GM19395 (cell line): ENCODE measurements at regions not wholly inside any gene's neighbourhood (a gene's known extent, or its start where the extent isn't known, plus 50 kb on each side); places are given as distances from the start of the nearest gene placed in this dataset.
A peak's percentile ranks its signal among the peaks of the same experiment; 100 is the strongest.
"Not testable (repeated sequence)": the region's sequence is repeated elsewhere in the genome, so short reads cannot be mapped to it uniquely, and the experiment has no call there.

ENCODE experiments used
- ATAC-seq: cut with Tn5 transposase; IDR thresholded peaks from one replicate; pipeline ENCODE4 v1.9.1; 2021; ENCODE audit warnings: mild to moderate bottlenecking, moderate library complexity; ENCODE audit not compliant: unreplicated experiment

GRCh38 chr4:12716896-12717295 is 767.2 kb downstream of the RAB28 start:
- no peak for ATAC-seq

GRCh38 chr4:12712648-12713339 is 771.3 kb downstream of the RAB28 start:
- ATAC-seq, result no peak

GRCh38 chr4:12707381-12708175 is 776.6 kb downstream of the RAB28 start:
- no peak for ATAC-seq

GRCh38 chr4:12703036-12703435 is 781.1 kb downstream of the RAB28 start:
- no peak for ATAC-seq

GRCh38 chr4:12701384-12701783 is 782.8 kb downstream of the RAB28 start:
- peak; percentile 66 for ATAC-seq

GRCh38 chr4:12697970-12698369 is 786.2 kb downstream of the RAB28 start:
- ATAC-seq, result no peak

GRCh38 chr4:12692815-12693214 is 791.3 kb downstream of the RAB28 start:
- ATAC-seq, result no peak

DNA sequence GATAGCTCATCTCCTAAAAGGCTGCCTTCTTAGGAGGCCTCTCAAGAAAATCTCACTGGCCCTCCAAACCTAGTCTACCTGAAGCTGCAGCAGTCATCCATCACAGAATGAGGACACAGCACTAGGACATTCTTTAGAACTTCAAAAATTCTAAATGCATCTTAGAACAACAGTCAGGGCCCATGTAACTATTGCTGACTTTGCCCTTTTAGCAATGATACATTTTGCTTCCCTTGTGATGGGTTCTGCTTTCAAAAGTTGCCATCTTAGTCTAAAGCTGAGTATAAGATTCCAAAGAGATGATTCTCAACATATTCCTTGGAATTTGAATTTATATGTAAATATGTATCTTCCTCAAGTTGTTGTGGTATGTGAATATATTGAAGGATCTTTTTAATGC is 793.0 kb downstream of the RAB28 start:
- no peak for ATAC-seq

GRCh38 chr4:12689457-12689856 is 794.7 kb downstream of the RAB28 start:
- no peak for ATAC-seq

GRCh38 chr4:12679217-12679616 is 804.9 kb downstream of the RAB28 start:
- ATAC-seq, result no peak

DNA sequence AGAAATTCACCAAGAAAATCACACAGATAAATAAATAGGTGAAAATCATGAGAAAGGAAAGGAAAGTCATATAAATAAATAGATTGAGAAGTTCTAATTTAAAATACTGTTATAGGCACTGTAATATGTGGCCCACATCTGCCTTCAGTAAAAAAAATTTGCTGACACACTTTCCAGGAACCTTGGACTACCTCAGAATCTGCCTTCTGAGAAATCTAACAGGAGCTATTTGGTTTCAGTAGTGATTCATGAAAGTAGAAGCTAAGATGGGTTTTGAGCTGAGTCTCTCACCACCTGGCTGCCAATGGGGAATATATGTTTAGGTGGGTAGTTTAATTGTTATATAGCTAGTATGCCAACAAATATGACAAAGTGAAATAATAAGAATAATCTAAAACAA is 810.0 kb downstream of the RAB28 start:
- no peak for ATAC-seq

DNA sequence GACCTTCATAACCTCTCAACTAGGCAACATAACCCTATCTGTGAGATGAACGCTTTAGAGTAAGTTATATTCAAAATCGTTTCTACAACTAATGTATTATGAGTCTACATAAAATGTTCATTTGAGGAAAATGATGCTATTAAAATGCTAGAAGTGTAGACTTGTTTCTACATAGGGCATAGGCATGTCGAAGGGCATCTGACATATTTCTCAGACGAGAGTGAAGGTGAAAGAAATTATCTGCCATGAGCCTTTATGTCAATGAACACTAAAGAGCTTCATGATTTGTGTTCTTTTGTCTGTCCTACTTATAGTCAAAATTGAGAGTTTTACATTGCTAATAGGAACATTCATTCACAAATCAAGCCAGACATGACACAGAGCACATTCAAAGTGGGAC is 811.8 kb downstream of the RAB28 start:
- ATAC-seq, result no peak

DNA sequence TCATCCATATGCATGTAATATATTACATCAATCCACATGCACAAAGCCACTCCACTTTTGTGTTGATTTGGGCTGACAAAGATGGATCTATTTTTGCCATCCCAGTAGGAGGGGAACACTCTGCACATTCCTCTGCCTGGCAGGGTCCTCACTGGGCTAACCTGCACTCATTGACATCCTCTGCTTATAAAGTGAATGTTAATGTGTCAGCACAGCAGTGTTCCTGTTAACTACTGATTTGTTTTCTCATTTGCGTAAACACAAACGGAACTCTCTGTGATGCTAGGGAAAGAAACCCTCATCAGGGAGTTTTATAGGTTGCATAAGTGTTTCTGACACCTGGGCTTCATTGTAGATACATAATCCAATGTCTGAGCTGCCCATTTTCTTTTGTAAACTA is 826.0 kb downstream of the RAB28 start:
- ATAC-seq, result no peak

- ATAC-seq, result no peak
Observed at GRCh38 chr4:12651876-12652275, 832.3 kb downstream of the RAB28 start.

DNA sequence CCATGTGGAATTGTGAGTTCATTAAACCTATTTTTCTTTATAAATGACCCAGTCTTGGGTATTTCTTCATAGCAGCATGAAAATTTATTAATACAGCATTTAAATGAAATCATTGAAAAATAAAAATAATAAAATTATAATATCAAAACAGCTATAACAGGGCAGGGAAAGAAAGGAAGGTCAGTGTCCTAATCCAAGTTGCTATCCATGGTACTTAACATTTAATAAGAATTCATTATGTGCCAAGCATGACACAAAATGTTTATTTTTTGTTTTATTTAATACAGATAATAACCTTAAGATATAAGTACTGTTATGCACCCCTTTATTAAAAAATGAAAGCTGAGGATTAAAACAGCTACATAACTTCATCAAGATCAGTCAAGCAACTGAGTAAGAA is 838.4 kb downstream of the RAB28 start:
- no peak for ATAC-seq

DNA sequence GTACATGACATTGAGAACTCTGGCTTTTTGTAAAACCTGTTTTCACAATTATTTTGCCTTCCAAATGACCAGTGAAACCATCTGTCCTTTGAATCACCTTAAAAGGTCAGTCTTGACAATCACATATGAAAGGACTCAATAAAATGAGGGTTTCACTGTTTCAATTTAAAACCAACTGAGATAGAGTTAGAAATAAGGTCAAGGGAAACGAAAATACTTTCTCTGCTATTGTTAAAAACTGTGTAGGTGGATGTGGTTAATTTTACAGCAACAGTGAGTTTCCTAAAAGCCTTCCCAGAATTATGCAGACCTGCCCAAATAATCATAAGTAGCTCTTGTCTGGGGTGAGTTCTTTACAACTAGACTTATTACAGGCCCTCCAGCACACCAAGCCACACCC is 839.9 kb downstream of the RAB28 start:
- ATAC-seq, result no peak

- no peak for ATAC-seq
Observed at GRCh38 chr4:12636191-12636590, 847.9 kb downstream of the RAB28 start.

DNA sequence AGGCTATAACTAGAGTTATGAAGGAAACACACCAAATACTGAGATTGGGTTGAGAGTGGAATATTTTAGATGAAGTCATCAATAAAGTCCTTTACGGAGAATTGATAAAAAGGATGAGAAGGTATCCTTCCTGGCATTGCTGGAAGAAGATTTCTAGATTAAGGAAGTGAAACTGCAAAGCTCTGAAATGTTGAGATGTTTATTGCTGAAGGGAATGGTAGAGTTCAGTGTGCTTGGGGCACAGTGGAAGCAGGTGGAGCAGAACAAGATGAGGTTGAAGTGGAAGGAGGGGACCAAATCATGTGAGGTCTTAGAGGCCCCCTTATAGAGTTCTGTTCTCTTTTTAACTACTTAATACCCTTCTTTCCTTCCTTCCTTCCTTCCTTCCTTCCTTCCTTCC is 848.5 kb downstream of the RAB28 start:
- ATAC-seq, result no peak

- ATAC-seq, result peak; percentile 100
Observed at GRCh38 chr4:12633053-12633651, 851.0 kb downstream of the RAB28 start.

DNA sequence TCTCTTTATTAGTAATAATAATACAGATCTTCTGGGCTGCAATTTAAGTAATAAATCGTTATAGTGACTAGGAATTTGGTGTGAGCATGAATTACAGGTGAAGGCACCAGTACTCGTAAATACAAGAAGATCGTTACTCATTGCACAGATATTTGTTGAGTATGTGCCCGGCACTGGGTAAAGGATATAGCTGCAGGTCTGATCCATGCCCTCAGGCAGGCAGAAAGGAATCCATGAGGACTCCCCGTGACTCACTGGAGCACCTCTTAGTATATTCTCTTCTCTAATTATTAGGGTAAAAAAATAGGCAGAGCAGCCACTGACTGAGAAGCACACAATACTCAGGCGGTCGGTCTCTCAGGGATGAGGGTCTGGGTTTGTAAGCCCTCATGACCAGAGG is 868.3 kb downstream of the RAB28 start:
- ATAC-seq, result no peak

DNA sequence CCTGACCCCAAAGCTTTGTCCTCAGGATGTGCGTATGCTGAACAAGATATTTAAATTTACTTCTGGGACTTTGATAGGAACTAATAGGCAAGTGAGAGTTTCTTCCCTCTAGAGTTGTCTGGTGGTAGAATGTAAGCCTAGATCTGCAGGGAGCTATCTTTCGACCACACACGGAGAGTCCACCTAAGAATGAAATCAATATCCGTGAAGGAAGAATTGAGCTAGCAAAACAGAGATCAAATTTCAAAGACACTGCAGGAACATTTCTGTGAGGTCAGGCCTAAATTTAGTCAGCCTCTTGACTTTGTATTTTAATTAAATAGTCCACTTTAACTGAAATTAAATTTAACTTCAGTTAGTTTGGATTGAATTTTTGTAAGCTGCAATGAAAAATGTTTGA is 871.3 kb downstream of the RAB28 start:
- ATAC-seq, result no peak

GRCh38 chr4:12609212-12609875 is 874.8 kb downstream of the RAB28 start:
- ATAC-seq, result not testable (repeated sequence)
